Mesenchymal stem cell (in vitro differentiated cells and primary cell): ENCODE measurements at regions not wholly inside any gene's neighbourhood (a gene's known extent, or its start where the extent isn't known, plus 50 kb on each side); places are given as distances from the start of the nearest gene placed in this dataset.

Experiments used
- DNase-seq: peaks from one replicate; pipeline ENCODE4 v3.0.0-alpha.2; 2013
- H2AFZ ChIP-seq: one replicate; pipeline ENCODE4 v1.6.1; 2013; ENCODE audit warnings: low read depth, mild to moderate bottlenecking, control low read depth, inconsistent platforms, low read length, moderate library complexity
- H2AK5ac ChIP-seq: 2 replicates; pipeline ENCODE4 v1.6.1; 2013; ENCODE audit warnings: low read length, moderate library complexity, mild to moderate bottlenecking, inconsistent platforms; ENCODE audit not compliant: severe bottlenecking
- H2BK120ac ChIP-seq: one replicate; pipeline ENCODE4 v1.6.1; 2013; ENCODE audit warnings: low read depth, mild to moderate bottlenecking, inconsistent platforms, low read length, moderate library complexity
- H2BK12ac ChIP-seq, 2 experiments: one replicate each; pipeline ENCODE4 v1.6.1; 2013; ENCODE audit warnings: inconsistent platforms in 2 of 2, low read length in 2 of 2, mild to moderate bottlenecking in 2 of 2, moderate library complexity in 2 of 2, control low read depth in 1 of 2
- H2BK15ac ChIP-seq: one replicate; pipeline ENCODE4 v1.6.1; 2013; ENCODE audit warnings: mild to moderate bottlenecking, low read depth, inconsistent platforms; ENCODE audit not compliant: poor library complexity, severe bottlenecking
- H2BK5ac ChIP-seq: 2 replicates; pipeline ENCODE4 v1.6.1; 2013; ENCODE audit warnings: low read depth, mild to moderate bottlenecking, low read length, control low read depth, inconsistent platforms; ENCODE audit not compliant: poor library complexity, severe bottlenecking
- H3K14ac ChIP-seq, 2 experiments: one replicate each; pipeline ENCODE4 v1.6.1; 2013; ENCODE audit warnings: inconsistent platforms in 2 of 2, low read length in 2 of 2, control low read depth in 1 of 2, mild to moderate bottlenecking in 1 of 2, moderate library complexity in 1 of 2
- H3K18ac ChIP-seq, 2 experiments: one replicate each; pipeline ENCODE4 v1.6.1; 2013; ENCODE audit warnings: inconsistent platforms in 2 of 2, low read length in 2 of 2, control low read depth in 1 of 2, low read depth in 1 of 2, mild to moderate bottlenecking in 1 of 2
- H3K23ac ChIP-seq, 2 experiments: one replicate each; pipeline ENCODE4 v1.6.1; 2013; ENCODE audit warnings: inconsistent platforms in 2 of 2, low read length in 2 of 2, mild to moderate bottlenecking in 2 of 2, moderate library complexity in 2 of 2, control low read depth in 1 of 2
- H3K27ac ChIP-seq: 2 replicates; pipeline ENCODE4 v1.5.1; 2013; ENCODE audit warnings: mild to moderate bottlenecking, moderate library complexity, low read length, control low read depth, inconsistent platforms; ENCODE audit not compliant: poor library complexity, severe bottlenecking
- H3K27me3 ChIP-seq, 2 experiments: 2 replicates each; pipeline versions ENCODE4 v1.6.1 to v1.7.0; 2013; ENCODE audit warnings: low read length in 2 of 2, mild to moderate bottlenecking in 2 of 2, moderate library complexity in 2 of 2, control low read depth in 1 of 2, inconsistent platforms in 1 of 2; ENCODE audit not compliant: control insufficient read depth in 1 of 2, insufficient read depth in 1 of 2
- H3K36me3 ChIP-seq, 2 experiments: 2 replicates each; pipeline versions ENCODE4 v1.6.1 to v1.7.0; 2013; ENCODE audit warnings: low read length in 2 of 2, control low read depth in 1 of 2, inconsistent platforms in 1 of 2, low read depth in 1 of 2, mild to moderate bottlenecking in 1 of 2; ENCODE audit not compliant: insufficient read depth in 2 of 2, control insufficient read depth in 1 of 2
- H3K4ac ChIP-seq, 2 experiments: one replicate each; pipeline ENCODE4 v1.6.1; 2013; ENCODE audit warnings: inconsistent platforms in 2 of 2, low read length in 2 of 2, mild to moderate bottlenecking in 2 of 2, moderate library complexity in 2 of 2, control low read depth in 1 of 2, low read depth in 1 of 2
- H3K4me1 ChIP-seq: 2 replicates; pipeline ENCODE4 v1.6.1; 2013; ENCODE audit warnings: low read depth, low read length, control low read depth; ENCODE audit not compliant: control insufficient read depth, insufficient read depth
- H3K4me2 ChIP-seq: 2 replicates; pipeline ENCODE4 v1.6.1; 2013; ENCODE audit warnings: low read length, mild to moderate bottlenecking, inconsistent platforms; ENCODE audit not compliant: poor library complexity, severe bottlenecking
- H3K4me3 ChIP-seq, 2 experiments: 2 replicates each; pipeline versions ENCODE4 v1.5.1 to v1.7.0; 2013; ENCODE audit warnings: low read length in 2 of 2, mild to moderate bottlenecking in 2 of 2, control low read depth in 1 of 2, low read depth in 1 of 2; ENCODE audit not compliant: insufficient read depth in 1 of 2
- H3K79me1 ChIP-seq: replicated peaks from 2 replicates; pipeline ENCODE4 v1.6.1; 2013; ENCODE audit warnings: mild to moderate bottlenecking, control low read depth, low read length, inconsistent platforms; ENCODE audit not compliant: poor library complexity, severe bottlenecking
- H3K9ac ChIP-seq: 2 replicates; pipeline ENCODE4 v1.7.0; 2013; ENCODE audit warnings: mild to moderate bottlenecking, low read length, moderate library complexity
- H3K9me3 ChIP-seq: 2 replicates; pipeline ENCODE4 v1.7.0; 2013; ENCODE audit warnings: mild to moderate bottlenecking, low read length; ENCODE audit not compliant: control insufficient read depth
- H4K8ac ChIP-seq: one replicate; pipeline ENCODE4 v1.6.1; 2013; ENCODE audit warnings: inconsistent platforms, mild to moderate bottlenecking, low read length, moderate library complexity
- H4K91ac ChIP-seq: one replicate; pipeline ENCODE4 v1.6.1; 2013; ENCODE audit warnings: mild to moderate bottlenecking, low read length, inconsistent platforms
- WGBS: methylation state at CpG from one replicate; pipeline ENCODE4 v1.1.7; 2013; ENCODE audit warnings: mixed read lengths; 5-methylcytosine and 5-hydroxymethylcytosine counted together

DNA sequence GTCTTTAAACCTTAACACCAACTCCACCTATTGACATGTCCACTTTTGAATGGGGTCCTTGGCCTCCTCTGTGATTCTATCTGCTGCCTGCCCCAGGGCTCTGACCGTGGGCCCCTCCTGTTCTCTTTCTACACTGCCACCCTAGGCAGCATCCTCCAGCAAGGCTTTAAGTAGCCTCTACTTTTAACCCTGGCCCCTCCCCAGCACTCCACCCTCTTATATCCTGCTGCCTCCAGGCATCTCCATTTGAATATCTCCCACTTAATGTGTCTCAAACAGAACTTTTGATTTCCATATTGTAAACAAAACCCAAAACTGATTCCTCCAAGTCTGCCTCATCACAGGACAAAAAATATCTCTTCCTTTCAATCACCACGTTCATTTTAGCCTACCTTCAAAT, 90.5 kb upstream of the ARHGAP32 start:
- Histone ChIP-seq H3K36me3 (no peaks in the 10 kb centered on the region), H3K9ac (no peak overlapping the region), H2BK12ac (no peak overlapping the region), H3K27me3 (peaks cover 0 to 9% of the 10 kb centered on the region in 2 experiments), H3K14ac (no peak overlapping the region), H3K79me1 (peaks cover 2% of the 10 kb centered on the region), H2AFZ (no peak overlapping the region), H3K4me3 (no peak overlapping the region), H3K4me1 (peaks cover 7% of the 10 kb centered on the region), H3K23ac (no peak overlapping the region), H4K8ac (no peak overlapping the region), H2BK15ac (no peak overlapping the region), H3K9me3 (no peaks in the 10 kb centered on the region), H3K4me2 (no peak overlapping the region), H2AK5ac (no peak overlapping the region), H3K18ac (peak overlapping the region in 1 of 2 experiments; percentile 12), H2BK5ac (no peak overlapping the region), H4K91ac (no peak overlapping the region), H3K4ac (no peak overlapping the region), H3K27ac (no peak overlapping the region), H2BK120ac (no peak overlapping the region)
- WGBS = 41% methylated on average over 2 of the region's 2 CpGs
- no peak for DNase-seq

DNA sequence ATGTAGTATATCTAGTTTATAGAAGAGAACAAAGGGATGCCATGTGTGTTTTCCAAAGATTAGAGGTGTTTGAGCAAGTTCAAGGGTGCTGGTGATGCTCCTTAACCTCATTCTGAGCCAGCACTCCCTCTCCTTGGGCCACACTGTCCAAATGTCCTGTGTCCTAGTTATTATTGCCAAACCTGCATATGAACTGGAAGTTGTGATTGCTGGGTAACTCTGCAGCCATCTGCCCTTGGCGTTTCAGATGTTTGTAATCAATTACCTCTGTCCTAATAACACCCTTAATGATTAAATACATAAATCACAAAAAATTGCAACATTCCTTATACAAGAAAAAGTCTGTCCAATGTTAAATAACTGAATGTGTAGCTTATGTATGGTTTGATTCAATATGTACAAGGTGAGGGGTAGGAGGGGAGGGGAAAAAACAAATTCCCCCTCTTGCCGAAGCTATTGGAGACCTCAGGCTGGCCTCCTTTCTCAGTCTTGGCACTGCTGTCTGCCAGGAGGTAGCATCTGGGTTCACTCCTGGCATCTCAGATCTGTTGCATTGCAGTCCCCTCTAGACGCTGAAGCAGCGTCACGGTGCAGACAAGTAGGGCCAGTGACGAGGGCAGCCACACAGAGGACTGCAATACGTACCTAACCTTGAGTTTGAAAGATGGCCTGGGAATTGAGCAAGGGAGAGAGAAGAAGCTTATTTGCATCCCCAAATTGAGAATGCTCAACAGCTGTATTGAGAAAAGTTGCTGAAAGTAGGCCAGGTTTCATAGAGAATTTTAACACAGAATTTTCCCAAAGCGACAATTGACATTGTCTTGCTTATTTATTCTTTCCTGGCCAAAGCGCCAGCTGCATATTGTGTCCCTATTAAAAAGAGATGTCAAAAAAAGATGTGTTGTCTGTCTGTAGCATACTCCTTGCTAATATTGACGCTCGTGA, 89.6 kb upstream of the ARHGAP32 start:
- no peak overlapping the region for H2BK12ac ChIP-seq
- H3K4ac ChIP-seq = no peak overlapping the region
- no peak overlapping the region for H3K23ac ChIP-seq
- no peak overlapping the region for H3K27ac ChIP-seq
- peaks cover 7% of the 10 kb centered on the region for H3K4me1 ChIP-seq
- no peak overlapping the region for H2BK120ac ChIP-seq
- no peak overlapping the region for H3K4me3 ChIP-seq
- no peak overlapping the region for H4K8ac ChIP-seq
- no peak overlapping the region for H4K91ac ChIP-seq
- WGBS = 84% methylated on average over 11 of the region's 11 CpGs
- H3K36me3 ChIP-seq = no peaks in the 10 kb centered on the region
- peaks cover 2% of the 10 kb centered on the region for H3K79me1 ChIP-seq
- no peak overlapping the region for H3K18ac ChIP-seq
- no peak overlapping the region for H2BK15ac ChIP-seq
- H3K27me3 ChIP-seq = peaks cover 0 to 3% of the 10 kb centered on the region in 2 experiments
- no peak overlapping the region for H2BK5ac ChIP-seq
- H3K4me2 ChIP-seq = no peak overlapping the region
- H3K9ac ChIP-seq = no peak overlapping the region
- DNase-seq = no peak
- H2AK5ac ChIP-seq = no peak overlapping the region
- no peaks in the 10 kb centered on the region for H3K9me3 ChIP-seq
- no peak overlapping the region for H3K14ac ChIP-seq
- no peak overlapping the region for H2AFZ ChIP-seq

DNA sequence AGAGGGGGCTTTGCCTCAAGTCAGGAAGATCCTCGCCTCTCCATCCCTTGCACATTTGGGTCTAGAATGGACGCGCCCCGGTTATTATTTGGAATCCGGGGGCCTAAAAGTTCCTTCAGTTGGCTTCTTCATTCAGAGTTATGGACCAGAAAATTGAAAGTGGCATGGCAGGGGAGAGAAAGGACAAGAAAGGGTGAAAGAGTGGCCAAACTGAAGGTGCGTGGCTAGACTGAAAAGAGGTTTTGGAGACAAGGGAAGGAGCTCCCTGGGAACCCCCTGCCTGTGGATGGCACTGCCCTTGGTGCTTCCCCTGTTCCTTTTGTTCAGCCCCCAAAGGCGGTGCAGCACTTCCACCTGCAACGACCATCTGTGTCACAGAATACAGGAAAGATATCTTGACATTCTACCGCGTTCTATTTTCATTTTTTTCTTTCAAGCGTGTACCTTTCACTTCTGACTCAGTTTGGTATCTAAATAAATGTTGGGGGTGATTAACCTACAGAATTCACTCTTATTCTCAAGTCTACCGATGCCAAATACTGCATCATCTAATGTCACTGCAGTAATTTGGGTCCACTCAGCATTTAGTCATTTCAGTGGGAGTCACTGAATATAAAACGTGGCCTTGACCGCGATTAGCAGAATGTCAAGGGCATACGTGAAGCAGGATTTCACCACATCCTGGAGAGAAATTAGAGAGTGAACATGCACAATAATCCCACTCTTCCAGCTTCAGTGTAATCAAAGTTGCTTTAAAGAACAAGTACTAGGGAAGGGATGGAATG, 88.1 kb upstream of the ARHGAP32 start:
- H2BK5ac ChIP-seq = no peak overlapping the region
- H3K4ac ChIP-seq = peak overlapping the region in 1 of 2 experiments; percentile 41
- H3K27ac ChIP-seq = no peak overlapping the region
- H3K9ac ChIP-seq = peak overlapping the region; percentile 81
- WGBS = 37% methylated on average over 12 of the region's 16 CpGs
- H4K91ac ChIP-seq = no peak overlapping the region
- no peaks in the 10 kb centered on the region for H3K36me3 ChIP-seq
- peak overlapping the region; percentile 98 for H3K4me2 ChIP-seq
- no peaks in the 10 kb centered on the region for H3K27me3 ChIP-seq
- H3K18ac ChIP-seq = peak overlapping the region in 1 of 2 experiments; percentile 46
- peak overlapping the region in 1 of 2 experiments; percentile 26 for H3K23ac ChIP-seq
- peak overlapping the region in 1 of 2 experiments; percentile 54 for H2BK12ac ChIP-seq
- H2BK15ac ChIP-seq = peak overlapping the region; percentile 74
- H2BK120ac ChIP-seq = peak overlapping the region; percentile 44
- no peaks in the 10 kb centered on the region for H3K9me3 ChIP-seq
- peak overlapping the region; percentile 90 for H2AFZ ChIP-seq
- peak overlapping the region in 1 of 2 experiments; percentile 18 for H3K14ac ChIP-seq
- H3K79me1 ChIP-seq = peaks cover 6% of the 10 kb centered on the region
- H3K4me1 ChIP-seq = peaks cover 10% of the 10 kb centered on the region
- peak overlapping the region; percentile 66 for H4K8ac ChIP-seq
- H2AK5ac ChIP-seq = no peak overlapping the region
- H3K4me3 ChIP-seq = peak overlapping the region; percentile 80 to 82
- peak; percentile 12 for DNase-seq
